GM08714 (cell line): ENCODE measurements at regions not wholly inside any gene's neighbourhood (a gene's known extent, or its start where the extent isn't known, plus 50 kb on each side); places are given as distances from the start of the nearest gene placed in this dataset.

Experiments used
- H3K4me3 ChIP-seq: fragments of 200-500 bp; sonication (Bioruptor generic); 2 replicates; pipeline ENCODE4 v1.5.1; 2014; ENCODE audit warnings: mild to moderate bottlenecking, low read length, inconsistent platforms
- ZNF274 ChIP-seq: IDR thresholded peaks from 2 replicates; pipeline ENCODE4 v1.6.1; 2012; ENCODE audit warnings: mild to moderate bottlenecking, low read depth, low read length

DNA sequence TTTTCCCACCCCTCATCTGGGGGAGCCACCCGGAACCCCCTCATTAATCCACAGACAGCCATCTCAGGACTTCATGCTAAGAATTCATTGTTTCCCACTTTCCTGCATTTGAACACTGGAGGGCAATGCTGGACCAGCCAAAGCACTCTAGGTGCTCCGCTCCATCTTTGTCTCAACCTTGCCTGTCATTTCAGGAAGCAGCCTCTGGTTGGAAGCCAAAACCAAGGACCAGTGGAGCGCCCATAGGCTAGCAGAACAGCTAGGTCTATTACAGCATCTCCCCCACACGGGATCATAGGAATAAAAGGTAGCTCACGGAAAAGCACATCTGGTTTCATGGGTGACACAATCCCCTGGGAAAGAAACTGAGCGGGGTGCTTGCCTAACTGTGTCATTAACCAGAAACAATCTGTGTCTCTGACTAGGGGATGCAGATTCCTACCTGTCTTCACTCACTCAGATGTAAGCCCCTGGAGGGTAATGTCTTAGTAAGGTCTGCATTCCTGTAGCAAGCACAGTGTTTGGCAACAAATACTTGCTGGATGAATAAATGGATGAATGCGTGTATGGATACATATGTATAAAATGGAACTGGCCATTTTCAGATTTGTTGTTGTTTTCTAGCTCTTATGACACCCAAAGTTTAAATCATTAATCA, 197.0 kb downstream of the DAD1 start:
- peak overlapping the region; percentile 15; the same call in 1 of the 2 replicates for H3K4me3 ChIP-seq
- no peak for TF ChIP-seq ZNF274

DNA sequence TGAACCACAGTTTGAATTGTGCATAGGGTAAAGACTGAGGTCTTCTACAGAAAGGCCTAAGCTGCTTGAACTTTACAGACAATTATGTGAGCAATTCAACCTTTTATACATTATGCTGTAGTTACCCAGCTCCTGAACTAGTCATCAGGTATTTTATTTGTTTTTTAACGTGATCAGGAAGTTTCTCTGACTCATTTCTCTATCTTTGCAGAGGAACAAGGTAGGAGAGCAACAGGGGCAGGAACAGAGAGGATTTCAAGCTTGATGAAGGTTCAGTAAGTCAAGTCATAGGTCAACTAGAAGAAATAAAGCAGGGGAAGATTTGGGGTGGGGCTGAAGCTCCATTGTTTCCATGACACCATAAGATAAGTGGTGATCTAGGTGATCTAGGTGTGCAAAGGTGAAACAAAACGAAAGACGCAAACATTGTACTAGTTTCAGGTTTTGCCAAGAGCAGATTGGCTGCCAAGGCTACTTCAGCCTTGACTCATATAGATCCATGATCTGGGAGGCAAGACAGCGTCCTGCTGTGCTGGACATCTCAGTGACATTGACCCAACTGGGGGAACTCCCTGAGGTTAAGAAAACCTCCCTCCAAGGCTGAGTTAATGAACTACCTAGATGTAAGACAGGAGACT, 198.1 kb downstream of the DAD1 start:
- TF ChIP-seq ZNF274, result no peak

DNA sequence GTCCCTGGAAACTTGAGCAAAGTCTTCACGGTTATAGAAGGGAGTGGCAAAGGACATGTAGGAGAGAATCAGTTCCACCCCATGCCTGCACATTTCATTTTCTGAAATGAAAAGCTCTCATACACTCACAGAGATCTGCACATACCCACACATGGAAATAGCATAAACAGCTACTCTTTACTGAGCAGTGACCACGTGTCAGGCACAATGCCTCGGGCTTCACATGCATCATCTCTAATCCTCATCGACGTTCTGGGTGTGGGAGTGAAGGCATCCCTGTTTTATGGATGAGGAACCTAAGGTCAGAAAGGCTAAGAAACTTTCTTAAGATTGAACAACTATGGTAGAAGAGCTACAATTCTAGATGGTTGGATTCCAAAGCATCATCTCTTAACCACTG, 198.8 kb downstream of the DAD1 start:
- no peak overlapping the region for H3K4me3 ChIP-seq
- TF ChIP-seq ZNF274, result no peak

More for the DNA sequence above, 198.1 kb downstream of the DAD1 start:
- no peak overlapping the region; the same call in 1 of the 2 replicates for H3K4me3 ChIP-seq

DNA sequence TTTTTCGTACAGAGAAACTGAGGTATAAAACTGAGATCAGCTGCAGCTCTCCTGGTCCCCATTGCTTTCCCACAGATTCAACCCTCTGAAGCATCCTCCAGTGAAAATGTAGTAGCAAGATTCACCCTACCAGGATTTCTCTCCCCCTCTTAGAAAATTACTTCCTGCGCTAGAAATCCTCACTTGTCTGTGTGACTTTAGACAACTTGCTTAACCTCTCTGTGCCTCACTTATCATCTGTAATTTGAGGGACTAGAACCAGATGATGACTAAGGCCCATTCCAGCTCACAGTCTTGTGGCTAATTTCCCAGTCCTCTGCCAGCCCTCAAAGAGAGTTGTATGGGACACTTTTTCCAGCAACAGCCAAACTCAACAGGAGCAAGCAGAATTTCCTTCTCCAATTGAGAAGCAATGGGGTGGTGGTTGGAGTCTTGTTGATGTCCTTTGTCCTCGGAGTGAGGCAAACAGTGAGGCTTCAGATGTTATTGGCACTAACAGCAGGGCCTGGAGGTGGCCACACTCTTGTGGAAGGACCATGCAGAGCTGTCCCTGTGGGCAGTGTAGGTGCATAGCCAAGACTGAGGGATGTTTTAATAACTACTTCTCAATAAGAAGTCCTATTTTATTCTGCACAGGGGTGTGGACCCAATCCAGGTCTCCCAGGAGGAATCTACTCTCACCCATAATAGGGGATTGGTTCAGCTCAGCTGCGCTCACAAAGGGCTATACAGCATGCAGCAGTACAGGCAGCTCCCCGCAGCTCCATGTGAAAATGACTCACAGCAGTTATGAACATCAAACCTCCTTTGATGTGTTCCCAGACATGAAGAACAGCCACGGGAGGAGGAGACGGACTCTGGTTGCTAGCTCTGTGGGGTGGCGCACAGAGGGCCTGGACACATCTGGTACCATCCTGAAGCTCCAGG, 200.1 kb downstream of the DAD1 start:
- no peak for TF ChIP-seq ZNF274
- no peak overlapping the region for H3K4me3 ChIP-seq

DNA sequence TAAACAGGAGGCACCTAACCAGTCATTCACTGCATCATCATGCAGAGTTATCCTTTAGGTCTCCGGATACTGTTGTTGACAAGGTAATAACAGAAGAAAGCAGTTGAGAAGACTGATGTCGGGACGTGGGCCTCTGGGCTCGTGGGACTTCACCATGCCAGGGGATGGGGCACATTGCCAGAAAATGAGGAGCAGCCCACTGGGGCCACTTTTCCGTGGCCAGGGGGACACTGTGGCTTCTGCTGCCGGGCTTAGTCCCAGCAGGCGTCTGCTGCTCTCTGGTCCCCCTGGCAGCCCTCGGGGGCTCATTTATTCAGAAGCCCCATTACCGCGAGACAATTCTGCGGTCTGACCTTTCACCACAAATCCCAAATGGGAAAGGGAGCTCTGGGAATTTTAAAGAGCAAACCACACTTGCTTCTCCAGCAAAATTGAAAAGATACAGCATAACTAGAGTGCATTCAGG, 201.2 kb downstream of the DAD1 start:
- no peak for TF ChIP-seq ZNF274
- no peak overlapping the region for H3K4me3 ChIP-seq

DNA sequence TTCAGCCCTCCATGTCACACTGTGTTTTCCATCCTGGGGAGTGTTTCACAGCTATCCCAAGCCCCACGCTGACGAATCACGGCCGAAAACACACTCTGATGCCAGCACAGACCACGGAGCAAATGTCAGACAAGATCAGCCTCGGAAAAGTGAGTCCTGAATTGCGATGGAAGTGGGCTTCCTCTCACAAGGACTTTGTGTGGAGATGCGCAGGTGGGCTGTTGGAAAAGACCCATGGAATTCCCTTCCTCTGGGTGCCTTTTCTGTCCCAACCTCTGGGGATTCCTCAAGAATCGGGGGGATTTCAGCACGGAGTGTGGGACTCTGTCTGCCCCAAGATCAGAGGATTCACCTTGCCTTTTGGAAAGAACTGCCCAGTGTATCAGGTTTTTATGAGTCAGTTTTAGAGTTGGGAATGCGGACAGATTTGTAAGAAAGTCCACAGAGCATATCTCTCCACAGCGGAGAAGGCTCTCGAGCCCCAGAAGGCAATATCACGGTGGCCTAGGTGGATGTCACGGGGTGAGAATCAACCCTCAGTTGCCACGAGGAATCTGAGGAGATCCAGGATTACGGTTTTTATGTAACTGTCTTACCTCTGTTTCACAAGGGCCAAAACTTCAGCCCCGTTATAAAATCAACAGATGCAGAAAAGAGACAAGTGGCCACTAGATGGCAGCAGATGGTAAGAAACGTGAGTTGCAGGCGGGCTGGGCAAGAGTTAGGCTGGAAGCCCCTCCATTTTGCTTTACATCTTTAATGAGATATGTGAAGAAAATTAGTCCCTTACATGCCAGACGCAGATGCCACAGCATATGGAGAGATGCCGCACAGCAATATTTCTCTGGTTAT, 201.9 kb downstream of the DAD1 start:
- no peak for TF ChIP-seq ZNF274
- H3K4me3 ChIP-seq, result no peak overlapping the region

DNA sequence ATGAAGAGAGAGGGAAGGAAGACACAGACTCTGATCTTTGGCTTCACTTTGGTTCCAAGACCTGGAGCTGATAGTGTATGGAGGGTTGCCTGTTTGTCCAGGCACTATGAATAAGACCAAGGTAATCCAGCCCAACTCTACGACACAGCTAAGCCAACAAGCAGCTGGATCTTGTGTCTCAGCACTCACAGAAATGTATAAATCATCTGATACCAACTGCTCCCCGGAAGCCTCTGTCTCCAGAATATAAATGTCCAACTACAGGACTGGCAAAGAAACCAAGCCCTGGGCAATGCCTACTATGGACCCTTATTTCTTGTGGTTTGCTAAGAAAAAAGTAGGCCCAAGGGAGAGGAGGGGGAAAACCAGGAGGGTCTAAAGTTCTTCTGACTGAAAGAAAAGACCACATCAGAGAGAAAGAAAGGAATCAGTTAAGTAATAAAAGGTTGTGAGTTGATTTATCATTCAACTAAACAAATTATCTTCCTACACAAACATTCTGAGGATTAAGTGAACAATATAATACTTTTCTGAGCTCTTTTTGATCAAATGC, 204.0 kb downstream of the DAD1 start:
- no peak for TF ChIP-seq ZNF274
- H3K4me3 ChIP-seq, result no peak overlapping the region

DNA sequence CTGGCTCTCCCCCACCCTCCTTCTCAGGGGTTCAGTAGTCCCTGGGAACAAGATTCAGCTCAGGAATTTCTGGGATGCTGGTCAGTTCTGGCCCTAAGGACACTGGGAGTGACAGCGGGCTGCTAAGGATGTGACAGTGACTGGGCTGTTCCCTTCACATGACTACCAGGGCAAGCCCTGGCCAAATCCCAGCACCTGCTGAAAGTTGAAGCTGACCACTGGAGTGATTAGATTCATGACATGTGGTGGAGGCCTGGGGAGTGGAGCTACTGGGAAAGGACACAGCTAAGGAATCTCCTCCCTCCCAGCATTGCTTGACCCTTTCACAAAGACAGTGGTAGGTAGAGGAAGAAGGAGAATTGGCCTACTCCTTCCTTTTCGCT, 204.9 kb downstream of the DAD1 start:
- no peak for TF ChIP-seq ZNF274
- H3K4me3 ChIP-seq, result no peak overlapping the region

DNA sequence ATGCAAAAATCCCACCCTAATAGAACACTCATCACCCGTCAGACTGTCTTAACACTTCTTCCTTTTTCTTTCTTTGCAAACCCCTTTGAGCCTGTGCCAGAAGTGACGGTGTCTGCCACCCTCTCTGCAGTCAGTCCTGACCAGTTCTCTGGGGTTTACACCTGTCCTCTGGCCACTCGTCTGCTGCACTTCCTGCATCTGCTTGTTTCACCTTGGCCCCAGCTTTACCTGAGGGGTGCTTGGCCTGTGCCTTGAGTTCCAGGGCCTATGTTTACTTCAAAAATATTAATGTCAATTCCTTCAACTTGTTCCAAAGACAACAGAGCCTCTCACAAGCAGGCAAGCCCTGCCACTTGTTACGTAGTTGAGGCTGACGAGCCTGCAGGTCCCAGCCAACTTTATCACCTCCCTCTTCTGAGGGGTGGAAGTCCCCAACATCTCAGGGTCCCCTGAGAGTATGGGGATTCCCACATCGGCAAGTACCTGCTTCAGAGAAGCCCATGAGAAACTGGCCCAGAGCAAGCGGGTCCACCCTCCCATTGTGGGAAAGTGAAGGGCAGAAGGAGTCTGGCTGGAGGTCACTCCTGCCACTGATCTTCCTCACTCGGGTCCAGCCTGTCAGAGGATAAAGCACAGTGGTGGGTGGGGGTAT, 205.4 kb downstream of the DAD1 start:
- TF ChIP-seq ZNF274, result no peak
- H3K4me3 ChIP-seq, result no peak overlapping the region; the same call in 1 of the 2 replicates

DNA sequence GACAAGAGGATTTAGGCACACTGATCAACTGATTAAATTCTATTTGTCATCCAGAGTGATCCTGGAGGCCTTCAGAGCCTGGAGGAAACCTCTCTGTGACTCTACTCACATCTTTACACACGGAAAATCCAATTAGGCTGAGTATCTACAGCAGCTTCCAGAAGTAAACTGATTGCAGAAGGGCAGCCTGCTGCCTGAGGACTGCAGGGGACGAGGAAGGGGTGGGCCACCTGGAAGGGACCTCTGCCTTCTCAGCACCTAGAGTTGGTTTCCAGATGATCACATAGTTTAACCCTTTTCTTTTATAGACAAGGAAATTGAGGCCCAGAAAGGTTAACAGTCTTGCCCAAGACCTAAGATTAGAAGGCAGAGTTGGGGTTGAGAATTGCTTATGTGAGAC, 206.1 kb downstream of the DAD1 start:
- peak overlapping the region; percentile 11; the same call in 1 of the 2 replicates for H3K4me3 ChIP-seq
- TF ChIP-seq ZNF274, result no peak

DNA sequence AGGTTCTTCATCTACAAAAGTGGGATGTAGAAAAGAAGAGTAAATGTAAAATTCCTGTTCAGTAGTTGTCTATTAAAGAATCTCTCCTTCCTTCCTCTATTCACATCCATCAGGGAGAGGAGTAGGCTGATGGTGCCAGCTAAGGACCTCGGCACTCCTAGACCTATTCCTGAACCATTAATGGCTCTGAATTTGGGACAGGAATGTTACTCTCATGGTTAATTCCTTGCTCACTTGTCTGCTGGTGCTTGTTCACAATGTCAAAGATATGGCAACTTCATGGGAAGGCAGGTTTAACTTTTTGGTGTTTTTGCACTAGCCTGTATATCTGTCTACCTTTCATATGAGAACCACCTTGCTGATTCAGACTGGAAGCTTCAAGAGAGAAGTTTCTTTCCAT, 206.6 kb downstream of the DAD1 start:
- H3K4me3 ChIP-seq, result peak overlapping the region; percentile 39

DNA sequence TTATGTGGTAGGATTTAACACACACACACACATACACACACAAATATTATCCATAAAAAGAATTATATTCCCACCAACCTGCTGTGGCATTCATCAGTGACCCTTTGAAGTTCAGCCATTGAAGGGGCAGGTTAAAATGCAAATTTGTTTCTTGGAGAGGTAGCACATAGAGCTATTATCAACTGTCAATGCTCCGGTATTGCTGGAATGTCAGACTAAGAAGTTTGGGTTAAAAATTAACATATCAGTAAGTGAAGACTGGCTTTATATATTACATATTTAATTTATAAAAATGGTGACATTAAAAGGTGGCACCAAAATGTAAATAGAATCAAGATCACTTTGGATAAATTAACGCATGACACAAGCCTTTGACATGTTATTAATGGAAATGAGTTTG, 207.3 kb downstream of the DAD1 start:
- no peak overlapping the region for H3K4me3 ChIP-seq
- no peak for TF ChIP-seq ZNF274

More for the DNA sequence above, 206.6 kb downstream of the DAD1 start:
- no peak for TF ChIP-seq ZNF274

DNA sequence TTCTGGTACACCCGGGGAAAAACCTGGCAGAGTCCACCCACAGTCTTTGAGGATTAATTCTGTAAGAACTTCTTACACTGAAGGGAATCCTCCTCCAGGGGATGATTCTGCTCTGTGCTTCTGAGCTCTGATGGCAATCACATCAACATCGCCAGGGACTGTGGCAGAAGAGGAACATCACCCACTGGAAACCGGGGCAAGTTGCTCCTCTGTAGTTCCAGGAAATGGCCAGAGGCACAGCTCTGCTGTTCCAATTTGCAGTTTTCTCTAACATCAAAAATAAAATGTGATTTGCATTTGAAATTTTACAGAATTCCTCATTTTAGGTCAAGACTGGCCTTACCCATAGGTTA, 207.6 kb downstream of the DAD1 start:
- H3K4me3 ChIP-seq, result no peak overlapping the region
- TF ChIP-seq ZNF274, result no peak
